ENCODE measurements at regions not wholly inside any gene's neighbourhood (a gene's known extent, or its start where the extent isn't known, plus 50 kb on each side); places are given as distances from the start of the nearest gene placed in this dataset.

DNA sequence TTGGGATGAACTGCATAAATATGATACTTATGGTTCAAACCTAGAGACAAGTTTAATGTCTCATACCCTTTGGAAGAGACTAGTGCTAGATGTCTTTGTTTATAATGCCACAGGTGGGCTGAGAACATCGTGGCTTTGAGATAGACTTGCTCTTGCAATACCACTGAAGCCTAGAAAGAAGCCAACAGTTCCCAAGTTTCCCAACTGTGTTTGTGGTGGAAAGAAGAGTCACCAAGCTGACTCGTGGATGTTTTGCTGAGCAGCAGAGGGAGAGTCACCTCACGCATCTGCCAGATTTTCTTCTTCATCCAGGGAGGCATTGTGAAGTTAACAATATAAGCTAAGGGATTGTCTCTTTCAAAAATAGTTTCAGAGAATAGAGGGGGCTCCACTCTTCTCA lies 1076.2 kb downstream of the C4orf33 start:
- no peak for TF ChIP-seq CTBP1 (IDR thresholded peaks at IDR 0.05; ENCODE audit: borderline replicate concordance)
- no peak for TF ChIP-seq SUZ12 (IDR thresholded peaks at IDR 0.05)
- TF ChIP-seq HDGF (IDR thresholded peaks at IDR 0.05; ENCODE audit: borderline replicate concordance), result no peak
- TF ChIP-seq PKNOX1 (IDR thresholded peaks at IDR 0.05), result no peak
- no peak for TF ChIP-seq LEF1 (IDR thresholded peaks at IDR 0.05; ENCODE audit: borderline replicate concordance)
- TF ChIP-seq FOXA1 (IDR thresholded peaks at IDR 0.05), result no peak

Measured in HEK293T (cell line).